ENCODE measurements at regions not wholly inside any gene's neighbourhood (a gene's known extent, or its start where the extent isn't known, plus 50 kb on each side); places are given as distances from the start of the nearest gene placed in this dataset.

DNA sequence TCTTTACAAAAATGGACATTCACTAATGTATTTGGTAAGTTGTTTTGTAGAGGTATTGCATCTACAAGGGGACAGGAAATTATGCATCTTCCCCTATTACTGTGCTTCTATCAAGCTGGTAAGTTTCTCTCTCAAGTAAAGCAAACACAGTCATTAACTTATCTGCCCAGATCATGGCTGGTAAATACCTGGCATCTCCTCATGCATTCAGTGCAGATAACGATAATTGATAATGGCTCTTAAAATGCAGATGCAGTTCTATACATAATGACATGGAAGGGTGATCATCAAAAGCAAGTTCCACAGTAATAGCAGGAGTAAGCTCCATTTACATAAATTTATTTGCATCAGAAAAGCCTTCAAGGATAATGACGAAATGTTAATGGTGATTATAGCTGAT lies 122.4 kb downstream of the SIPA1L2 start:
- Histone ChIP-seq H3K27ac (no peak overlapping the region), H3K4me3 (replicated peaks in 1 of 3) (no peak overlapping the region), H3K4me1 (peaks cover 0 to 14% of the 10 kb centered on the region in 2 donors), H3K36me3 (no peaks in the 10 kb centered on the region), H3K27me3 (no peaks in the 10 kb centered on the region), H3K9me3 (no peaks in the 10 kb centered on the region)
- DNase-seq, result no peak
- intact Hi-C loops (cut with DNase I), result no loop called here
- 80 to 82% methylated on average over 2 of the region's 2 CpGs for WGBS, 2 donors
- TF ChIP-seq CTCF (IDR thresholded peaks at IDR 0.05) (no peak), POLR2A (IDR thresholded peaks at IDR 0.05) (no peak)

DNA sequence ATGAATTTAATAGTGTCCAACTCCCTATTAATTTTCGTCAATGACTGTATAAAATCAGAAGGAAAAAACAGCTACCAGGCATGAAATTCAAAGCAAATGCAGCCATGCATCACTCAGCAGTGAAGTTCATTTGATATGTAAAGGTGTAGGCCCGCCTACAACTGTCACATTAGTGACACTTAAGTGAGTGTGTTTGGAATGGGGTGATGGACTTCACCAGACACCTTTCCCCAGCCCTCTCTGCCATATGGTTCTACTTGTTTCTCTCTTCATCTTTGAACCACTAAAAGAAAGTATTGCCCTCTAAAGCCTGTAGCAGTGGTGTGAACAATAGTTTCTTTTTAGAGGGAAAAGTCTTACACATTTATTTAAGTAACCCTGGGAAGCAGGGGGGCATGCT lies 124.0 kb downstream of the SIPA1L2 start:
- Histone ChIP-seq H3K4me3 (replicated peaks in 1 of 3) (no peak overlapping the region), H3K4me1 (peaks cover 12 to 24% of the 10 kb centered on the region in 2 donors), H3K9me3 (no peaks in the 10 kb centered on the region), H3K36me3 (no peaks in the 10 kb centered on the region), H3K27ac (no peak overlapping the region), H3K27me3 (no peaks in the 10 kb centered on the region)
- 94 to 98% methylated on average over 2 of the region's 2 CpGs for WGBS, 2 donors
- intact Hi-C loops (cut with DNase I), result no loop called here
- no peak for DNase-seq
- no peak for TF ChIP-seq POLR2A (IDR thresholded peaks at IDR 0.05)
- TF ChIP-seq CTCF (IDR thresholded peaks at IDR 0.05), result no peak

- intact Hi-C loops (cut with DNase I), result no loop called here
- TF ChIP-seq POLR2A (IDR thresholded peaks at IDR 0.05) (no peak), CTCF (IDR thresholded peaks at IDR 0.05) (no peak)
- Histone ChIP-seq H3K36me3 (no peaks in the 10 kb centered on the region), H3K4me3 (replicated peaks in 1 of 3) (no peak overlapping the region), H3K9me3 (no peaks in the 10 kb centered on the region), H3K27ac (no peak overlapping the region), H3K4me1 (peaks cover 12 to 17% of the 10 kb centered on the region in 2 donors), H3K27me3 (no peaks in the 10 kb centered on the region)
- DNase-seq, result no peak
- WGBS, 2 donors, result 96 to 97% methylated on average over 4 of the region's 4 CpGs
These were observed 125.3 kb downstream of the SIPA1L2 start for GRCh38 chr1:232504651-232505050.

- TF ChIP-seq CTCF (IDR thresholded peaks at IDR 0.05) (no peak), POLR2A (IDR thresholded peaks at IDR 0.05) (no peak)
- H3K36me3 ChIP-seq, result no peaks in the 10 kb centered on the region
- no peaks in the 10 kb centered on the region for H3K9me3 ChIP-seq
- H3K27ac ChIP-seq, result no peak overlapping the region
- intact Hi-C loops (cut with DNase I), result no loop called here
- no peak overlapping the region for H3K4me3 ChIP-seq (replicated peaks in 1 of 3)
- no peaks in the 10 kb centered on the region for H3K27me3 ChIP-seq
- H3K4me1 ChIP-seq, result peaks cover 12 to 29% of the 10 kb centered on the region in 2 donors
- 85 to 87% methylated on average over 1 of the region's 1 CpG for WGBS, 2 donors
- no peak for DNase-seq
These were observed 126.4 kb downstream of the SIPA1L2 start for GRCh38 chr1:232503497-232503896.

DNA sequence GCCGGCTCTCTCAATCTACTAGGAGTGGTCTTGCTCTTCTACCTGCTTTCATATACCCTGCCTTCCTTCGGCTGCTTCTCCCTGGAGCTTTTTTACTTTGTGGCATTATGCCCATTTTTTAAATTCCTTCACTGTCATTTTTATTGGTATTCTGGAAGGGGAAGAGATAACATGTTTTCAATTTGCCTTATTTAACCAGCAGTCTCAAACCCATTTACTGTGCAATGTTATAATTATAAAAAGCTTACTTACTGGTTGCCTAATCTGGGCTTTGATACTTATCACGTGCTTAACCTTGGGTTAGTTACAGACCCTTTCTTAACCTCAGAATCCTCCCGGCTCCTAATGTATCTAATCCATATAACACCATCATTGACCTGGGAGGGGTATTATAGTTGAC lies 128.1 kb downstream of the SIPA1L2 start:
- 59 to 76% methylated on average over 4 of the region's 4 CpGs for WGBS, 2 donors
- TF ChIP-seq CTCF (IDR thresholded peaks at IDR 0.05), result no peak
- H3K4me3 ChIP-seq (replicated peaks in 1 of 3), result no peak overlapping the region
- no peak for DNase-seq
- H3K27ac ChIP-seq, result no peak overlapping the region
- H3K9me3 ChIP-seq, result no peaks in the 10 kb centered on the region
- intact Hi-C loops (cut with DNase I), result no loop called here
- no peaks in the 10 kb centered on the region for H3K27me3 ChIP-seq
- H3K4me1 ChIP-seq, result peaks cover 12 to 29% of the 10 kb centered on the region in 2 donors
- H3K36me3 ChIP-seq, result no peaks in the 10 kb centered on the region
